Panc1 (cell line): ENCODE measurements at regions not wholly inside any gene's neighbourhood (a gene's known extent, or its start where the extent isn't known, plus 50 kb on each side); places are given as distances from the start of the nearest gene placed in this dataset.

Experiments used
- POLR2AphosphoS5 ChIP-seq: IDR thresholded peaks from 2 replicates; pipeline ENCODE4 v1.6.1; 2012; ENCODE audit warnings: mild to moderate bottlenecking, low read depth, low read length, moderate library complexity
- SIN3A ChIP-seq: IDR thresholded peaks from 2 replicates; pipeline ENCODE4 v1.6.1; 2012; ENCODE audit warnings: low read depth, mild to moderate bottlenecking, low read length, moderate library complexity, borderline replicate concordance; ENCODE audit not compliant: insufficient read depth
- TF ChIP-seq, protein P1 (sequence below): fragments of 450-650 bp; IDR thresholded peaks from 2 replicates; pipeline ENCODE4 v1.5.1; 2017; ENCODE audit warnings: mild to moderate bottlenecking
- TF ChIP-seq, protein P2 (sequence below), 2 experiments: IDR thresholded peaks; 2 replicates each; pipeline ENCODE4 v1.6.1; 2011 to 2012; ENCODE audit warnings: low read depth in 2 of 2, control low read depth in 1 of 2, low read length in 1 of 2, mild to moderate bottlenecking in 1 of 2, moderate library complexity in 1 of 2; ENCODE audit not compliant: insufficient read depth in 1 of 2

DNA sequence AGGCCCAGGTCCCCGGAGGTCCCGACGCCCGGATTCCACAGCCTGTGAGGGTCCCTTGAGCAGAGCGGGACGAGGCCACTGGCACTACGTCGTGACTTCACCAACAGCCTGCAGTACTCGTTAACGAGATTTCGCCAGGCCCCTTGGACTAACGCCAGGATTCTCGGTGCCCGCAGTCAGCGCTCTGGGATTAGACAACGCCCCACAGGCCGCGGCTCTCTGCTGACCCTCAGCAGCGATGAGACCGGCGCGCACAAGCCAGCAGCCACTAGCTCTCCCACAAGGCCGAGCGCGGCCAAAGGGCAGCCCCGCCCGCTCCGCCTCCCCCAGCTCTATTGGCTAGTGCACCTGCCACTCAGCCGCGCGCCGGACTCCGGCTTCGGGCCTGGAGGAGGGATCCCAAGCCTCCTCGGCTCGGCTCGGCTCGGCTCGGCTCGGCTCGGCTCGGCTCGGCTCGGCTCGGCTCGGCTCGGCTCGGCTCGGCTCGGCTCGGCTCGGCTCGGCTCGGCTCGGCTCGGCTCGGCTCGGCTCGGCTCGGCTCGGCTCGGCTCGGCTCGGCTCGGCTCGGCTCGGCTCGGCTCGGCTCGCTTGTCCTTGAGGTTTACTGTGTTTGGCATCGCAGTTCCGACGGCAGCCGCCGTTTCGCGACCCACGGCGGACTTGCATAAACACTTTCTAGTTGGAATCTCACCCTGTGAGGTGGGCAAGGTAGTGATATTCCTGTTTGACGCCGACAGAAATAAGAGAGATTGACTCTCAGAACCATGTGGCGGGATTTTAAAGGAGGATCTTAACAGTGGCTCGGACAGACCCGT is 231.7 kb upstream of the SERP2 start:
- TF ChIP-seq, protein P1, sequence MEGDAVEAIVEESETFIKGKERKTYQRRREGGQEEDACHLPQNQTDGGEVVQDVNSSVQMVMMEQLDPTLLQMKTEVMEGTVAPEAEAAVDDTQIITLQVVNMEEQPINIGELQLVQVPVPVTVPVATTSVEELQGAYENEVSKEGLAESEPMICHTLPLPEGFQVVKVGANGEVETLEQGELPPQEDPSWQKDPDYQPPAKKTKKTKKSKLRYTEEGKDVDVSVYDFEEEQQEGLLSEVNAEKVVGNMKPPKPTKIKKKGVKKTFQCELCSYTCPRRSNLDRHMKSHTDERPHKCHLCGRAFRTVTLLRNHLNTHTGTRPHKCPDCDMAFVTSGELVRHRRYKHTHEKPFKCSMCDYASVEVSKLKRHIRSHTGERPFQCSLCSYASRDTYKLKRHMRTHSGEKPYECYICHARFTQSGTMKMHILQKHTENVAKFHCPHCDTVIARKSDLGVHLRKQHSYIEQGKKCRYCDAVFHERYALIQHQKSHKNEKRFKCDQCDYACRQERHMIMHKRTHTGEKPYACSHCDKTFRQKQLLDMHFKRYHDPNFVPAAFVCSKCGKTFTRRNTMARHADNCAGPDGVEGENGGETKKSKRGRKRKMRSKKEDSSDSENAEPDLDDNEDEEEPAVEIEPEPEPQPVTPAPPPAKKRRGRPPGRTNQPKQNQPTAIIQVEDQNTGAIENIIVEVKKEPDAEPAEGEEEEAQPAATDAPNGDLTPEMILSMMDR, result no peak
- TF ChIP-seq, protein P2, sequence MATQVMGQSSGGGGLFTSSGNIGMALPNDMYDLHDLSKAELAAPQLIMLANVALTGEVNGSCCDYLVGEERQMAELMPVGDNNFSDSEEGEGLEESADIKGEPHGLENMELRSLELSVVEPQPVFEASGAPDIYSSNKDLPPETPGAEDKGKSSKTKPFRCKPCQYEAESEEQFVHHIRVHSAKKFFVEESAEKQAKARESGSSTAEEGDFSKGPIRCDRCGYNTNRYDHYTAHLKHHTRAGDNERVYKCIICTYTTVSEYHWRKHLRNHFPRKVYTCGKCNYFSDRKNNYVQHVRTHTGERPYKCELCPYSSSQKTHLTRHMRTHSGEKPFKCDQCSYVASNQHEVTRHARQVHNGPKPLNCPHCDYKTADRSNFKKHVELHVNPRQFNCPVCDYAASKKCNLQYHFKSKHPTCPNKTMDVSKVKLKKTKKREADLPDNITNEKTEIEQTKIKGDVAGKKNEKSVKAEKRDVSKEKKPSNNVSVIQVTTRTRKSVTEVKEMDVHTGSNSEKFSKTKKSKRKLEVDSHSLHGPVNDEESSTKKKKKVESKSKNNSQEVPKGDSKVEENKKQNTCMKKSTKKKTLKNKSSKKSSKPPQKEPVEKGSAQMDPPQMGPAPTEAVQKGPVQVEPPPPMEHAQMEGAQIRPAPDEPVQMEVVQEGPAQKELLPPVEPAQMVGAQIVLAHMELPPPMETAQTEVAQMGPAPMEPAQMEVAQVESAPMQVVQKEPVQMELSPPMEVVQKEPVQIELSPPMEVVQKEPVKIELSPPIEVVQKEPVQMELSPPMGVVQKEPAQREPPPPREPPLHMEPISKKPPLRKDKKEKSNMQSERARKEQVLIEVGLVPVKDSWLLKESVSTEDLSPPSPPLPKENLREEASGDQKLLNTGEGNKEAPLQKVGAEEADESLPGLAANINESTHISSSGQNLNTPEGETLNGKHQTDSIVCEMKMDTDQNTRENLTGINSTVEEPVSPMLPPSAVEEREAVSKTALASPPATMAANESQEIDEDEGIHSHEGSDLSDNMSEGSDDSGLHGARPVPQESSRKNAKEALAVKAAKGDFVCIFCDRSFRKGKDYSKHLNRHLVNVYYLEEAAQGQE (IDR thresholded peaks at IDR 0.05; ENCODE audit: insufficient read depth in 1 of 2, low read depth in 2 of 2, low read length in 1 of 2), result no peak
- TF ChIP-seq POLR2AphosphoS5 (peak; percentile 86), SIN3A (no peak)
